Activated CD4-positive, alpha-beta T cell treated with anti-CD3 and anti-CD28 coated beads, Interleukin-2, amount 50 U/mL, for 4 hours (primary cell): ENCODE measurements at regions not wholly inside any gene's neighbourhood (a gene's known extent, or its start where the extent isn't known, plus 50 kb on each side); places are given as distances from the start of the nearest gene placed in this dataset.
"Not testable (repeated sequence)": the region's sequence is repeated elsewhere in the genome, so short reads cannot be mapped to it uniquely, and the experiment has no call there.

Experiments
- DNase-seq, 2 experiments: peaks; one replicate each; pipeline ENCODE4 v3.0.0-alpha.2; 2020

DNA sequence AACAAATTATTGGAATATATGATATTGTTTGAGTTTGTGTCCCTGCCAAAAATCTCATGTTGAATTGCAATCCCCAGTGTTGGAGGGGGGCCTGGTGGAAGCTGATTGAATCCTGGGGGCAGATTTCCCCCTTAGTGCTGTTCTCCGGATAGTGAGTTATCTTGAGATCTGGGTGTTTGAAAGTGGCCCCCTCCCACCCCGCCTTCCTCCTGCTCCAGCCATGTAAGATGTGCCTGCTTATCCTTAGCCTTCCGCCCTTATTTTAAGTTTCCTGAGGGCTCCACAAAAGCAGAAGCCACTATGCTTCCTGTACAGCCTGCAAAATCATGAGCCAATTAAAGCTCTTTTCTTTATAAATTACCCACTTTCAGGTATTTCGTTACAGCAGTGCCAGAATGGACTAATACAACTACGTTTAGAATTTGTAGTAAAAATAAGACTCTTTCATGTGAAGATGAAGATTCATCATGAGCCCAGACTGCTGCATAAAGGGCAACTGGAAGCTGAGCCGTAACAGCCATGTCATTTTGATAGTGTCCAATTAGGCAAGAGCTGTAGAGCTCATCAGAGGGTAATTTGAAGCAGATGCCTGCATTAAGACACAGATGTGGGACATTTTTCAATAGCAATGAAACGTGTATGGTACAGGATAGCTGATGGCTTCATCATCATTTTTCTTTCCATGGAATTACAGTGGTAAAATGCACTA lies 1007.2 kb downstream of the REEP3 start:
- no peak for DNase-seq

DNA sequence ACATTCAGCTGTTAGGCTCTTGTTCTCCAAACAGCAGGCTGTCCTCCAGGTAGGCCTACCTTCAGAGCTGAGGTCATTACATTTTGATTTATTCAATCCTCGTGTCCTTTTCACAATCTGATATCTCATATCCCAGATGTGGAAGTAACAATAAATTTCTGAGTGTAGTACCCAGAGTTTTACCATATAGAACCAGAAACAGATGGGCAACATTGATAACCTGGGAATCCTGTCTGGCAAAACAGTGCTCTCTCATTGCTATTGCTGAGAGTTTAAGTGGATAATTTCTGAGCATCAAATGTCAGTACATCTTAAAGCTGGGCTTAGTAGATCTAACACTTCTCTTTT lies 1007.8 kb downstream of the REEP3 start:
- DNase-seq: no peak

DNA sequence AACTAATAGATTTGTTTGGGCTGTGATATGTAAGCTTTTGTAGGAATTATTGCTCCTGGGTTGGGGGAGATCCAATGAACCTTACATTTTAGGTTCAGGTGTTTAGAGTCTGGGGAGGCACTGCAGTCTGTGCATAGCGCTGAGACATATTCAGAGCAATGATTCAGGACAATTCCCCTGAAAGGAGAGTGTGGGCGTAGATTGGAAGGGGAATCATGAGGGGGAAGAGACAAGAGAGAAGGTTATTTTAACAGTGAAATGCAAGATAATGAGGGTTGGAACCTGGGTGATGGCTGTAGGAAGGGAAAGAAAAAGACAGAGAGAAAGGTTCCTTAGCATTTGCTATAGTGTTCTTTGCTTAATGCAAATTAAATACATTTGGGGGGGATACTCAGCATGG lies 1013.4 kb downstream of the REEP3 start:
- no peak for DNase-seq

DNA sequence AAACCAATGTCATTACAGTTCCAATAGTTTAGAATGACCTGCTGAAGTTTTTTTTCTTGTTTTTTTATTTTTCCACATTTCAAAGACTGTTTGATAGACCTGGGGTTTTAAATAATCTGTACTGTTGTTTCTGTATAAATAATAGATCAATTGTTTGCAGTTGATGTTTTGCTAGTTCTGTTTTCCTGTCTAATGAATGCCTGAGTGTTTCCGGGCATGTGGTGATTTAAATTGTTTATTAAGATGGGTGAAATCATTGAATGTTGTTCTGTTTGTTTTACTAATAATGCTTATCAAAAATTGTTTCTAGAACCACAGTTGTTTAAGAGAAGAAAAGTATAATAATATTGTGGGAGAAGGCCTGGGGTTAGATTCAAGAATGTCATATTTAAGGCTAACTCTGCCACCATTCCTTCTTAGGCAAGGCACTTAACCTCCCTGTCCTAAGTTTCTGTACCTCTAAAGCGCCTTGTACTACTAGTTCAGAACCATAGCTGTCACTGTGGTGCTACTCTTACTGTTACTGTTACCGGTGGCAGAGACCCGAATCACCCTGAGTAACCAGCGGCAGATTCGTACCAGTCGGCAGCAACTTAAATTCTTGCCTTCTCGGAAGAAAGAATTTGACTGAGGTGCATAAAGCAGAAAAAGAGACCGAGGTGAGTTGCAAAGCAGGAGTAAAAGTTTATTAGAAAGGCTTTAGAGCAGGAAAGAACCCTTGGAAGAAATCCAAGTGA lies 1014.1 kb downstream of the REEP3 start:
- no peak for DNase-seq

DNA sequence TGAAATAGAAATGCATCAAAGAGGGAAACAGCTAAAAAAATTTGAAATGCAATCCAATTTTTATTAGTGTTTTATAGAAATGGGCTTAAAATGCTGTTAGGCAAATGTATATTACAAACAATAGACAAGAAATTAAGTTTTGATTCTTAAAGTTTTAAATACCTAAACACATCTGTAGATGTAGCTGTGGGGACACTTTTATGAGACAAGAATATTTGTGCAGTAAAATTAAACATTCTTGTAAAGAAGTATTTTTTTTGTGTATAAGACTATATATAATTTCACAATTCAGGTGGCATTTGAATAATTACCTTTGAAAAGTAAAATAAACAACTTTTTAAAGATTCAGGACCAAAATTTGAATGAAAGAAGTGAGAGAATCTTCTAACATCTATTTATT lies 1015.9 kb downstream of the REEP3 start:
- no peak for DNase-seq

DNA sequence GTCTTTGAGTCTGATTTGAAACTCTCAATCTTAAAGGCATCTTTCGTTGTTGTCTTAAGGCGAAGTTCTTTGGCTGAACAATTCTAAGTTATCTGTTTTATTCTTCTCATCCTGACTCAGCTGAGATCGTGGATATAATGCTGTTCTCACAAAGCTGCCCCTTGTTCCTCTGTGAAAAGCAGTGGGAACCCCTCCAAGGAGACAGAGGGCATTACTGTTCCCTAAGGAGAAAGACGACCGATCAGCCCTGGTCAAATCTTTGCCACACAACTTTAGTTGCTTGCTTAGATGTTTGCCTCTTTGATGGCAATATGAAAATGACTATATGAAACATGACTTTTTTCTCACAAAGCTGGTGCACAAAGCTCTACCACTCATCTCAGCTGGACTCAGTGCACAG lies 1016.7 kb downstream of the REEP3 start:
- no peak for DNase-seq

DNA sequence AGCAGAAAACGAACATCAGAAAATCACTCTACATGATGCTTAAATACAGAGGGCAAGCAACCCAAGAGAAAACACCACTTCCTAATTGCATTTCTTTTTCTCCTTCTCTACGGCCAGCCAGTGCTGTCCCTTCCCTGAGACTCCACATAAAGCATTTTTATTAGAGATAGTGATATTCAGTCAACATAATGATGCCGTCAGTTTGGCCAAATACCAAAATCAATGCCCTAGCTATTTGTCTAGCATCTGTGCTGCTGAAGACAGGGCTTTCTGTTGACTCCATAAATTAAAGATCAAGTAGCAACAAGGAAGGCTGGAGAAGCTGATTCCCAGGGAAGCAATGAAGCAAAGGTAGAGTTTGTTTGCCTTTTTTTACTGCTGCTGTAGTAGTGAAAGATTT lies 1024.9 kb downstream of the REEP3 start:
- DNase-seq: no peak

DNA sequence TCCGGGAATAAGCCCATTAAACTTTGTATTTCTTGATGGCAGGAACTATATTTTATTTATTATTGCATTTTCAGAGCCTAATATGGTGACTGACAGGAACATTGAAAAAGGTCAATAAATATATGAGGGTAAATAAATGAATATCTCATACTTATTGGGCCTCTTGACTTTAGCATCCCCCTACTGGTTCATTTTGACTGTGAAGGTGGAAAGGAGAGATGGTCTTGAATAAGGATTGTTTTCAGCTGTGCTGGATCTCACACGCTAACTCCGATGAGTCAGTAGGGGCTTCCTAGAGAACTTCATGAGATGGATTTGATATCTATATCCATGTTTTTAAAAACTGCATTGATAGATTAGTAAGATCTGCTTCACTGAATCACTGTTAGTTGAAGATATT lies 1026.0 kb downstream of the REEP3 start:
- no peak for DNase-seq

DNA sequence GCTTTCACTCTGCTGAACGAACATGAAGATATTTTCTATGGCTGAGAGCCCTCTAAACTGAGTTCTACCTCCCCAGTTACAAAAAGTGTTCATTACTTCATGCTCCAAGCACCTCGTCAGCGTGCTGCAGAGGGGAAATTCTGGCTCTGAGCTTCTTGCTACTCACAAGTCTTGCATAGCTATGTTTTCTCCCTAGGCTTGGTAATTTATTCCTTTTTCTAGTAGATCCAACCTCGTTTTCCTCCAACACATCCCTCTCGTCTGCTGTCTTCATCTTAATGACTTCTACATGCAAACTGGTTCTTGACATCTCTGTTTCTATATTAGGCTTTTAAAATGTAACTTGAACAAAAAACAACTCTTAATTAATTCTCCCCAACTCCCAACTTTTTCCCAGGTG lies 1034.5 kb downstream of the REEP3 start:
- DNase-seq: no peak

DNA sequence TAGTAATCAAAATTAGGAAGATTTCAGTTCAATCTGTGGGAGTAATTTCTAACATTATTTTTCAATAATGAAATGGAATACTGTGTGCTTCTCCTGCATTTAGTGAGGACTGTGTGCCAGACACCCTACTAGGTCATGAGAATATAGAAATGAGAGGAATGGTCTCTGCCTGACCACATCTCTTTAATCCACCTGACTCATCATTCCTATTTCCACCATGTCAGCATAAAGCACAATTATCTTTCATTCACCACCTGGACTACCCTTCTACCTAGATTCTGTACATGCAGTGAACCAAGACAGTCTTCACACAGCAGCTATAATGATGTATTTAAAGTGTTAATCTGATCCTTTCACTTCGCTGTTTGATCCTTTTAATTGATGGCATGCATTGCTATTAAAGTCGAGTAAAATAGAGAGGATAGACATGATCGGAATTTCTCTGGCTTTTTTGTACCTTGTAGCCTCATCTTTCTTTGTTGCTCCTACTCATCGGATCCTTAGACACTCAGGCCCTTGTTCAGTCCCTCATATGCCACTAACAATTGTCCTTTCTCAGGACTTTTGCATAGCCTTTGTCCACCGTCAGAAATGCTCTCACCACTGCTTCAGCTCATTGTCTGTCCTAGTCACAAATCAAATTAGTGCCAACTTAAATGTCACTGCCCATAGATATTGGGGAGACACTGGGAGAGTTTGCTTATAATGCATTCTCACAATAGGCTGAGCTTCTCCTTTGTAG lies 1037.1 kb downstream of the REEP3 start:
- no peak for DNase-seq

DNA sequence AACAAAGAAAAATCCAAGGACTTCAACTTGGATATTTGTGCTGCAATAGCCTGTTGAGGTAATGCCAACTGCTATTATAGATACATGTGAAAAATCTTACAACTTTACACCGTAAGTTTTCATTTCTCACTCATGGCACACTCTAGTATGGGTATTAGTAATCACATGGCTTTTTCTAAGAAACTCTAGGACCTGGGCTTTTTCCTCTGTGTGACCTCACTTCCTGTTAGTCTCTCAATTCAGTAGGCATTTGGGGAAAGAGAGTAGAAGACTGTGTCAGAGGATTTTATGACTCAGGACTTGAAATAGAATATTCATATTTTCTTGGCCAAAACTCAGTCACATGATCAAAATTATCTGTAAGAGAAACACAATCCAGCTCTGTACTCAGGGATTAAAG lies 1049.9 kb downstream of the REEP3 start:
- DNase-seq: no peak

DNA sequence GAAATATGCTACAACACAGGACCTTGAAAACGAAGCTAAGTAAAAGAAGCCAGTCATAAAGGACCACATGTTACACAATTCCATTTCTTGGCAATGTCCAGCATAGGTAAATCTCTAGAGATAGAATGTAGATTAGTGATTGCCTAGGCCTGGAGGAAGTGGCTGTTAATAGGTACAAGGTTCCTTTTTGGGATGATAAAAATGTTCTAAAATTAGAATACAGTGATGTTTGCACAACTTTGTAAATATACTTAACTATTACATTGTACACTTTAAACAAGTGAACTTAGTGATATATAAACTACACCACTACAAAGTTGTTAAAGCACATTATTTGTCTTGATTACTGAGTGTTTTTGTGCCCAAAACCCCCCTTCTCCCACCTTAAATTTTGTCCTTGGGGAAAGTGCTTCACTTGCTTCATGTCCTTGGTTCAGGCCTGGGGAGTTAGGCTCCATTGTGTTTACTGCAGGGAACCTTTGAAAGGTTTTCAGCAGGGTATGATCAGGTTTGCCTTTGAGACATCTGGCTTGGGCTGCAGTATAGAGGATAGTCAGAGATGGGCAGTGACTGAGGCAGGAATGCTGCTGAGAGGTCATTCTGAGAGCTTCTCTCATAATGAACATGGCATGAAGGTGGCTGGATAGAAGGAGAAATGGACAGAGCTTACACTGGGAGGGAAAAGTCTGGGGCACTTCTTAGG lies 1052.6 kb downstream of the REEP3 start:
- no peak for DNase-seq

DNA sequence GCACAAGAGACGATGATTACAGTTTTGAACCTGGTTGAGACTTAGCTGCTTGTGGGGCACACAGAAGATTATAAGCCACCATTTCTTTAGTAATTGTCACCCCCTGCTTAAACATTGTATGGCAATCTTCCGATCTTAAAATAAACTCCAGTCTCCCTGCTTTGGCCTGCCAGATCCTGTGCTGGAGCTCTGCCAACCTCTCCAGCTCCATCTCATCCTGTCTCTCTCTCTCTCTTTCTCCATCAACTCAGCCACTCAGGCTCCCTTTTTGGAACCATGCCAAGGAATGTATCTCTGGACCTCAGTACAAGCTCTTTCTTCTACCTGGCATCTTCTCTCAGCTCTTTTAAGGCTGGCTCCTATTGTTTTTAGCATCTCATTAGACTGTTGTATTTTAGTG lies 1053.2 kb downstream of the REEP3 start:
- no peak for DNase-seq

DNA sequence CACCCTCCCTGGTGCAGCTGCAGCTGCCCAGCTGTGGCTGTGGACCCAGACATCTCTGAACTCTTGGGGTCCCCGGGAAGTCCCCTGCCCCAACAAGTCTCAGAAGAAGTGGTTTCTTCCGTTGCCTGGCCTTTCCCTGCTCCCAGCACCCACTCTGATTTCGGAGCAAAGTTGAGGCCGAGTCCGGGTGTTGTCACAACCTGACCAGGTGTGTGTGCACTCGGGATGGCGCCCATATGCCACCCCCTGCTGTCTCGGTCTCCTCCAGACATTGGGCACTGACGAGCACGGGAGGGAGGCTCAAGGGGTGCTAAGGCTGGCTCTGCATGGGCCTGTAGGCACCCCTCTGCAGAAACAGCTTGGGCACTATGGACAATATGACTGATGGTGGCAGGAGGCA lies 1055.3 kb downstream of the REEP3 start:
- no peak for DNase-seq

DNA sequence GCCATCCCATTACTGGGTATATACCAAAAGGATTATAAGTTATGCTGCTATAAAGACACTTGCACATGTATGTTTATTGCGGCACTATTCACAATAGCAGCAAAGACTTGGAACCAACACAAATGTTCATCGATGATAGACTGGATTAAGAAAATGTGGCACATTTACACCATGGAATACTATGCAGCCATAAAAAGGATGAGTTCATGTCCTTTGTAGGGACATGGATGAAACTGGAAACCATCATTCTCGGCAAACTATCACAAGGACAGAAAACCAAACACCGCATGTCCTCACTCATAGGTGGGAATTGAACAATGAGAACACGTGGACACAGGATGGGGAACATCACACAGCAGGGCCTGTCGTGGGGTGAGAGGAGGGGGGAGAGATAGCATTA lies 1057.6 kb downstream of the REEP3 start:
- DNase-seq: not testable (repeated sequence)

DNA sequence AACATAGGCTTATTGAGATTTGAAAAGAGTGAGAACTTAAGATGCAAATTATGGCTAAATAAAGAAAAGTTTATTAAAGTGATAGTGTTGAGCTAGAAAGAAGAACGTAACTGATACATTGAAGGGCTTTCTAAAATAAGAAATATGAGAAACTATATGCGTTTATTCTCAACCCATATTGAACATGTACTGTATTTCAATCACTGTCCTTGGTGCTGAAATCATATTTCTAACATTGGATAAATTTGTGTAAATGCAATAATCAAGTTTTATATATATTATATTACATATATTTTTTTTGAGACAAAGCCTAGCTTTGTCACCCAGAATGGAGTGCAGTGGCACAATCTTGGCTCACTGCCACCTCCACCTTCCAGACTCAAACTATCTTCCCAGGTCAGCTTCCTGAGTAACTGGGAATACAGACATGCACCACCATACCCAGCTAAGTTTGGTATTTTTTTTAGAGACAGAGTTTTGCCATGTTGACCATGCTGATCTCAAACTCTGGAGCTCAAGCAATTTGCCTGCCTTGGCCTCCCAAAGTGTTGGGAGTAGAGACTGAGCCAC lies 1065.8 kb downstream of the REEP3 start:
- DNase-seq: no peak

DNA sequence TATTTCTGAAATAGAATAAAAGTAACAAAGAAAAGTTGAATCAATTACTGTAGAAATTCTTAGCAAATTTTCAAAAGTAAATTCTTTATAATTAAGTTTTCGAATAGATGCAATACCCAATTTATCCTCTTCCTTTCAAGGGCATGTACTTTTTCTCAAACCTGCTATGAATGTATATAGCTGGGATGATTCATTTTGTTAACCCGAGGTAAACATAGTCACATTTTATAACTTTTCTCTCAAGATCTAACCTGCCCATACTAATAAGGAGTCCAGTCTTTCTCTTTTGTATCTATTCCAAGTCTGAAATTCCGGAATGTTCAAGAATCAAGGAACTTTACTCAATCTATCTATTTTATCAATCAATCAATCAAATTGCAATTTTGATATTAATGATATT lies 1072.9 kb downstream of the REEP3 start:
- DNase-seq: no peak

DNA sequence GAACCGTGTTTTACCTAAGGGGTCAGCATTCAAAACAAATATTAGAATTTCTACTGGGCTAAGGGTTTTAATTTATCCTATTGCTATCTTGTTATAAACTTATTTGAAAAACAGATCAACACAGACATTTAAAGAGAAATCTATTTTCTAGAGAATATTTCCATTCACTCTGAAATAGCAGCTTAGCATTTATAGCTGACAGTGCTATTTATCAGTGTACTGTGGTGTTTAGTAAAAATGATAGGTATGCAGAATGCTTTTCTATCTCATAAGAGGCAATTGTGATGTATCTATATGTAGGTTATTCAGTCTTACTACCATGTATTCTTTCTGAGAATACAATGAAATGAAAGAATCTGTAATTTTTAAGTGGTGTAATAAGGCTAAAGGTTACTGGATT lies 1077.4 kb downstream of the REEP3 start:
- DNase-seq: no peak

DNA sequence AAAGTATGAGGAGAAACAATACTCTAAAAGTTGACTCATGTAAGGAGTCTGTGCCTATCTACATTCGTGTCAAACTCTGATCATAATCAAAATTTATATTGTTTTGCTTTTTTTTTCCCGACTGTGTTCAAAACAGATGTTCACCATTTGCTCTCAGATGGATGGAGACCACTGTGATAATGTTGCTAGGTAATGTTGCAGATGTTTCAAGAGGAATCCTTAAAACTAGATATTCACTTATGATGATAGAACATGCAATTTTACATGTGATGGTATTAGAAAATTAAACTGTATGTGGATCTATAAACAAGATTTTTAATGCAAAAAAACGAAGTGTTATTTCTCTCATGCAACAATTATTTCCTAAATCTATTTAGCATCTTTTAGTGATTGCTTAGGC lies 1080.1 kb downstream of the REEP3 start:
- DNase-seq: no peak

DNA sequence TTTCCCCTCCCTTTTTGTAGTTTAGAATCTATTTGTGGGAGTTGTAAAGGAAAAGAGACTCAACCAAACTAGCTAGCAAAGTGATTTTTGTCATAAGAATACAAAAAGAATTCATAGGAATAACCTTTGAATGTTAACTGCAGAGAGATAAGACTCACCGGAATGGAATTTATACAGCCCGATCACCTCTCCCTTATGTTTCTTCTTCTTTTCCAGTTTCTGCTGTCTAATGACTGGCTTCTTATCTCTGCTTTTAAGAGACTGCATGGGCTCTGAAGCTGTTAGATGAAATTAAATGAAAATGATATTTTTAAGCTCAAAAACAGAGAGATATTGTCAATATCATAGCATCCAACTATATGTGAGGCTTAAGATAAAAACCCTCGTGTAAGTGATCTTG lies 1095.9 kb downstream of the REEP3 start:
- DNase-seq: no peak

DNA sequence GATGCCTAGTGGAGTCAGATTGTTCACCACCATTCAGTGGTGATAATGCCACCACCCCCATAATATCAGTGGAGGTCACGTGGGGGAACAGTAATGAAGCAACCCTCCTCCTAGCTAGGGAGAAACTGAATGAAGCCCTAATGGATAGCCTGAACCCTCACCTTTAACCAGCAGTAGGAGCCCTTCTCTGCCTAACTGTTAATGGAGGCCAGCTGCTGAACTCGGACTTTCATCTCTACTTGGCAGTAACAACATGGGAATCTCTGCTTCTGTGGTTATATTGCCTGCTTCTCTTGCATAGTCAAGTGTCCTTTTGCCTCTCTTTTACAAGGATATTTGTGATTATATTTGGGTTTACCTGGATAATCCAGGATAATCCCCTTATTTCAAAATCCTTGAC lies 1097.9 kb downstream of the REEP3 start:
- DNase-seq: no peak

DNA sequence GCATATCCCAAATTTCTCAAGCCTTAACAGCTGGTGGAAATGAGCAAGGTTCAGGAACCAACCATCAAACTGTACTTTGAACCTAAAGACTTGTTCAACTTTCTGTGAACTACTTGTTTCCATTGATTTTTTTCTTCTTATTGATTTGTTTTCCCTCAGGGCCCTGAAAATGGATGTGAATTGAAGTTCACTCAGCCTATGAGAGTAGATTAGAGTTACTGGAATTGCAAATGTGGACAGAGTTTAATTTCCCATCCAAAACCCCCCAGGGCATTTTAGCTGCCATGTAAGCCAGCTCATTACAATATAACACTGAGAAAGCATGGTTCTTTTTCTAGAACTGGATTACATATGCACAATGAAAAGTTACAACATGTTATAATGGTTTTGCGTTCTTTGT lies 1105.7 kb downstream of the REEP3 start:
- DNase-seq: no peak

DNA sequence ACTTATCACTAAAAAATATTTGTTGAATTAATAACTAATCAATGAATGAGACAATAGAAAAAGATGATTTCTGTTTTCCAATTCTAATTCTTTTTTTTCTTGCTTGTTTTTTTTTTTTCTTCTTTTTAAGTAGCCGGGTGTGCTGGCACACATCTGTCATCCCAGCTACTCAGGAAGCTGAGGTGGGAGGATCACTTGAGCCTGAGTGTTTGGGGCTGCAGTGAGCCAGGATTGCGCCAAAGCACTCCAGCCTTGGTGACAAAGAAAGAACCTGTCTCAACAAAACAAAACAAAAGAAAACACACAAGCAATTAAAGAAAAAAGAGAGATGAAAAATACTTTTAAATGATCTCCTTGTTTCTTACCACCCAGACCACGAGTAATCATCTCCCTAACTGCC lies 1109.3 kb downstream of the REEP3 start:
- no peak for DNase-seq
